ENCODE measurements at regions not wholly inside any gene's neighbourhood (a gene's known extent, or its start where the extent isn't known, plus 50 kb on each side); places are given as distances from the start of the nearest gene placed in this dataset.

GRCh38 chr19:34825212-34825611 lies 52.2 kb upstream of the ZNF599 start:
- Histone ChIP-seq H3K79me2 (ENCODE audit: control insufficient read depth, insufficient read depth, low read length) (no peaks in the 10 kb centered on the region), H3K27me3 (ENCODE audit: control insufficient read depth, insufficient read depth, low read length) (no peaks in the 10 kb centered on the region), H3K4me1 (ENCODE audit: control insufficient read depth, extremely low read depth, insufficient read depth, low read length) (no peaks in the 10 kb centered on the region), H3K36me3 (ENCODE audit: control insufficient read depth, insufficient read depth, low read length) (no peaks in the 10 kb centered on the region), H4K20me1 (ENCODE audit: control insufficient read depth, extremely low read depth, insufficient read depth, low read length) (no peaks in the 10 kb centered on the region), H3K9me3 (ENCODE audit: control insufficient read depth, insufficient read depth, low read depth, low read length) (no peaks in the 10 kb centered on the region), H3K4me3 (replicated peaks in 1 of 4; ENCODE audit: control extremely low read depth in 1 of 4, insufficient read depth in 1 of 4, low read depth in 3 of 4, low read length in 4 of 4) (no peak overlapping the region), H3K4me2 (ENCODE audit: extremely low read depth, insufficient read depth, low read length) (no peak overlapping the region), H3K27ac (ENCODE audit: insufficient read depth, low read length) (no peak overlapping the region), H3K9ac (ENCODE audit: insufficient read depth, low read length) (no peak overlapping the region), H2AFZ (ENCODE audit: low read length) (no peak overlapping the region)
- no peak for TF ChIP-seq EZH2 (IDR thresholded peaks at IDR 0.05; ENCODE audit: low read length, missing control alignments)
- TF ChIP-seq, protein P1, sequence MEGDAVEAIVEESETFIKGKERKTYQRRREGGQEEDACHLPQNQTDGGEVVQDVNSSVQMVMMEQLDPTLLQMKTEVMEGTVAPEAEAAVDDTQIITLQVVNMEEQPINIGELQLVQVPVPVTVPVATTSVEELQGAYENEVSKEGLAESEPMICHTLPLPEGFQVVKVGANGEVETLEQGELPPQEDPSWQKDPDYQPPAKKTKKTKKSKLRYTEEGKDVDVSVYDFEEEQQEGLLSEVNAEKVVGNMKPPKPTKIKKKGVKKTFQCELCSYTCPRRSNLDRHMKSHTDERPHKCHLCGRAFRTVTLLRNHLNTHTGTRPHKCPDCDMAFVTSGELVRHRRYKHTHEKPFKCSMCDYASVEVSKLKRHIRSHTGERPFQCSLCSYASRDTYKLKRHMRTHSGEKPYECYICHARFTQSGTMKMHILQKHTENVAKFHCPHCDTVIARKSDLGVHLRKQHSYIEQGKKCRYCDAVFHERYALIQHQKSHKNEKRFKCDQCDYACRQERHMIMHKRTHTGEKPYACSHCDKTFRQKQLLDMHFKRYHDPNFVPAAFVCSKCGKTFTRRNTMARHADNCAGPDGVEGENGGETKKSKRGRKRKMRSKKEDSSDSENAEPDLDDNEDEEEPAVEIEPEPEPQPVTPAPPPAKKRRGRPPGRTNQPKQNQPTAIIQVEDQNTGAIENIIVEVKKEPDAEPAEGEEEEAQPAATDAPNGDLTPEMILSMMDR (conservative IDR thresholded peaks at IDR 0.05 in 1 of 2, IDR thresholded peaks at IDR 0.05 in 1 of 2; ENCODE audit: low read depth in 1 of 2, low read length in 2 of 2): no peak
- DNase-seq (ENCODE audit: low read depth in 2 of 2): no peak

DNA sequence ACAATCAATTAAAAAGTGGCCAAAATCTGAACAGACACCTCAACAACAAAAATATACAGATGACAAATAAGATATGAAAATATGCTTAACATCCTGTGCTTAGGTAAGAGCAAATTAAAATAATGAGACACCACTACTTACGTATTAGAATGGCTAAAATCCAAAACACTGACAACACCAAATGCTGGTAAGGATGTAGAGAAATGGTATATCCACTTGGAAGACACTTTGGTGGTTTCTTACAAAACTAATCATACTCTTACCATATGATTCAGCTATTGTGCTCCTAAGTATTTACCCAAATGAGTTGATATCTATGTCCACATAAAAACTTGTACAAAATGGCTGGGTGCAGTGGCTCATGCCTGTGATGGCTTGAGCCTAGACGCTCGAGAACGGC lies 51.7 kb upstream of the ZNF599 start:
- Histone ChIP-seq H3K27me3 (ENCODE audit: control insufficient read depth, insufficient read depth, low read length) (no peaks in the 10 kb centered on the region), H2AFZ (ENCODE audit: low read length) (no peak overlapping the region), H3K27ac (ENCODE audit: insufficient read depth, low read length) (no peak overlapping the region), H3K9ac (ENCODE audit: insufficient read depth, low read length) (no peak overlapping the region), H3K4me1 (ENCODE audit: control insufficient read depth, extremely low read depth, insufficient read depth, low read length) (no peaks in the 10 kb centered on the region), H3K79me2 (ENCODE audit: control insufficient read depth, insufficient read depth, low read length) (no peaks in the 10 kb centered on the region), H4K20me1 (ENCODE audit: control insufficient read depth, extremely low read depth, insufficient read depth, low read length) (no peaks in the 10 kb centered on the region), H3K9me3 (ENCODE audit: control insufficient read depth, insufficient read depth, low read depth, low read length) (no peaks in the 10 kb centered on the region), H3K36me3 (ENCODE audit: control insufficient read depth, insufficient read depth, low read length) (no peaks in the 10 kb centered on the region), H3K4me3 (replicated peaks in 1 of 4; ENCODE audit: control extremely low read depth in 1 of 4, insufficient read depth in 1 of 4, low read depth in 3 of 4, low read length in 4 of 4) (no peak overlapping the region), H3K4me2 (ENCODE audit: extremely low read depth, insufficient read depth, low read length) (no peak overlapping the region)
- TF ChIP-seq, protein P1 (conservative IDR thresholded peaks at IDR 0.05 in 1 of 2, IDR thresholded peaks at IDR 0.05 in 1 of 2; ENCODE audit: low read depth in 1 of 2, low read length in 2 of 2): no peak
- no peak for TF ChIP-seq EZH2 (IDR thresholded peaks at IDR 0.05; ENCODE audit: low read length, missing control alignments)
- no peak for DNase-seq (ENCODE audit: low read depth in 2 of 2)

Measured in fibroblast of lung (primary cell).